ENCODE measurements at regions not wholly inside any gene's neighbourhood (a gene's known extent, or its start where the extent isn't known, plus 50 kb on each side); places are given as distances from the start of the nearest gene placed in this dataset.

- TF ChIP-seq CTCF (IDR thresholded peaks at IDR 0.05) (no peak), ETV6 (CRISPR knock-in tag; IDR thresholded peaks at IDR 0.05) (no peak), JUN (CRISPR knock-in tag; IDR thresholded peaks at IDR 0.05) (no peak), MLX (CRISPR knock-in tag; IDR thresholded peaks at IDR 0.05) (no peak), OVOL2 (CRISPR knock-in tag; IDR thresholded peaks at IDR 0.05; ENCODE audit: borderline replicate concordance) (no peak), TP53 (CRISPR knock-in tag; IDR thresholded peaks at IDR 0.05) (no peak), NR3C1 (CRISPR knock-in tag; conservative IDR thresholded peaks at IDR 0.05; ENCODE audit: low read depth) (no peak), IRF2 (CRISPR knock-in tag; IDR thresholded peaks at IDR 0.05; ENCODE audit: borderline replicate concordance, low read depth) (no peak), TEAD4 (CRISPR knock-in tag; IDR thresholded peaks at IDR 0.05) (no peak)
Measured at GRCh38 chr13:62684359-62684758, 1268.7 kb upstream of the PCDH20 start.
